ENCODE measurements at regions not wholly inside any gene's neighbourhood (a gene's known extent, or its start where the extent isn't known, plus 50 kb on each side); places are given as distances from the start of the nearest gene placed in this dataset.
A peak's percentile ranks its signal among the peaks of the same experiment; 100 is the strongest.

DNA sequence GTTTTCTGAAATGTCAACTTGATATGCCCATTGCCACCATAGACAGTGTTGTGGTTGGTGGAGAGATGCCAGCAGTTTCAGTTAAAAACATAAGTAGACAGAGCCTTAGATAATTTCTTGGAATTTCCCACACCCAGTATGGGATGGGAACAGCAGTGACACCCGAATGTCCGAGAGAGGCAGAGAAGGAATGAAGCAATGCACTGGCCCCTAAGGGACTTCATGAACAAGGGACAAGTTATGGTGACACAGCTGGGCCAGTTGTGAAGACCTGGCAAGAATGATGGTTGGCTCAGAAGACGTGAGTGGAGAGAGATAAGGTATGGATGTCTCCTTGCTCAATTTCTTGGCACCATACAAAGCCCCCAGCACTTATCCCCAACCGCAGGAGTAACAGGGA lies 165.2 kb upstream of the APCDD1 start:
- no peak for TF ChIP-seq CTCF (IDR thresholded peaks at IDR 0.05; ENCODE audit: control extremely low read depth, extremely low read depth)
- no peak for ATAC-seq (ENCODE audit: insufficient read depth, low FRiP score)
- Histone ChIP-seq H3K4me1 (ENCODE audit: control insufficient read depth in 5 of 5, insufficient read depth in 5 of 5, low read length in 5 of 5) (peaks cover 0 to 11% (median 4%) of the 10 kb centered on the region in 5 donors), H3K27ac (ENCODE audit: low read depth in 1 of 2, low read length in 1 of 2) (no peak overlapping the region), H3K9me3 (ENCODE audit: control insufficient read depth in 4 of 4, insufficient read depth in 3 of 4, low read length in 3 of 4) (peaks cover 0 to 5% (median 3%) of the 10 kb centered on the region in 4 donors), H3K4me3 (no peak overlapping the region), H3K9ac (ENCODE audit: insufficient read depth in 1 of 2, low read length in 2 of 2) (no peak overlapping the region), H3K36me3 (ENCODE audit: control insufficient read depth in 4 of 4, insufficient read depth in 4 of 4, low read length in 4 of 4) (no peaks in the 10 kb centered on the region), H3K27me3 (ENCODE audit: control insufficient read depth in 3 of 3, insufficient read depth in 3 of 3, low read length in 2 of 3) (no peaks in the 10 kb centered on the region)
- 83 to 91% methylated on average over 4 of the region's 4 CpGs for WGBS, 2 donors
- no peak for DNase-seq

GRCh38 chr18:10289951-10290637 lies 164.3 kb upstream of the APCDD1 start:
- DNase-seq (peak; percentile 25 to 71 (median 45)), ATAC-seq (ENCODE audit: insufficient read depth, low FRiP score) (peak; percentile 24)
- no peaks in the 10 kb centered on the region for H3K36me3 ChIP-seq (ENCODE audit: control insufficient read depth in 4 of 4, insufficient read depth in 4 of 4, low read length in 4 of 4)
- peaks cover 0 to 5% (median 3%) of the 10 kb centered on the region in 4 donors for H3K9me3 ChIP-seq (ENCODE audit: control insufficient read depth in 4 of 4, insufficient read depth in 3 of 4, low read length in 3 of 4)
- peaks cover 0 to 11% (median 4%) of the 10 kb centered on the region in 5 donors for H3K4me1 ChIP-seq (ENCODE audit: control insufficient read depth in 5 of 5, insufficient read depth in 5 of 5, low read length in 5 of 5)
- H3K27me3 ChIP-seq (ENCODE audit: control insufficient read depth in 3 of 3, insufficient read depth in 3 of 3, low read length in 2 of 3): no peaks in the 10 kb centered on the region
- WGBS, 2 donors: 40 to 63% methylated on average over 7 of the region's 7 CpGs
- H3K27ac ChIP-seq (ENCODE audit: low read depth in 1 of 2, low read length in 1 of 2): peak overlapping the region in 1 of 2 donors; percentile 37
- TF ChIP-seq CTCF (IDR thresholded peaks at IDR 0.05; ENCODE audit: control extremely low read depth, extremely low read depth): no peak
- H3K9ac ChIP-seq (ENCODE audit: insufficient read depth in 1 of 2, low read length in 2 of 2): no peak overlapping the region
- no peak overlapping the region for H3K4me3 ChIP-seq

GRCh38 chr18:10290638-10291235 lies 163.7 kb upstream of the APCDD1 start:
- Histone ChIP-seq H3K4me1 (ENCODE audit: control insufficient read depth in 5 of 5, insufficient read depth in 5 of 5, low read length in 5 of 5) (peaks cover 0 to 11% (median 4%) of the 10 kb centered on the region in 5 donors), H3K27me3 (ENCODE audit: control insufficient read depth in 3 of 3, insufficient read depth in 3 of 3, low read length in 2 of 3) (no peaks in the 10 kb centered on the region), H3K9ac (ENCODE audit: insufficient read depth in 1 of 2, low read length in 2 of 2) (no peak overlapping the region), H3K27ac (ENCODE audit: low read depth in 1 of 2, low read length in 1 of 2) (peak overlapping the region in 1 of 2 donors; percentile 3), H3K36me3 (ENCODE audit: control insufficient read depth in 4 of 4, insufficient read depth in 4 of 4, low read length in 4 of 4) (no peaks in the 10 kb centered on the region), H3K9me3 (ENCODE audit: control insufficient read depth in 4 of 4, insufficient read depth in 3 of 4, low read length in 3 of 4) (peaks cover 0 to 5% (median 3%) of the 10 kb centered on the region in 4 donors), H3K4me3 (no peak overlapping the region)
- DNase-seq: no peak
- no peak for ATAC-seq (ENCODE audit: insufficient read depth, low FRiP score)
- no peak for TF ChIP-seq CTCF (IDR thresholded peaks at IDR 0.05; ENCODE audit: control extremely low read depth, extremely low read depth)
- WGBS, 2 donors: 69 to 75% methylated on average over 11 of the region's 11 CpGs
